MM.1S (cell line): ENCODE measurements at regions not wholly inside any gene's neighbourhood (a gene's known extent, or its start where the extent isn't known, plus 50 kb on each side); places are given as distances from the start of the nearest gene placed in this dataset.

Experiments
- EZH2 ChIP-seq: fragments of 300-600 bp; sonication (generic); optimal IDR thresholded peaks from 2 replicates; pipeline ENCODE3; 2017; ENCODE audit warnings: low read depth, mild to moderate bottlenecking, antibody characterized with exemption, low read length, mixed read lengths
- TF ChIP-seq, protein P1 (sequence below): fragments of 300-600 bp; sonication (generic); IDR thresholded peaks from 2 replicates; pipeline ENCODE4 v1.5.1; 2016; ENCODE audit warnings: antibody characterized with exemption, low read length, mixed read lengths

DNA sequence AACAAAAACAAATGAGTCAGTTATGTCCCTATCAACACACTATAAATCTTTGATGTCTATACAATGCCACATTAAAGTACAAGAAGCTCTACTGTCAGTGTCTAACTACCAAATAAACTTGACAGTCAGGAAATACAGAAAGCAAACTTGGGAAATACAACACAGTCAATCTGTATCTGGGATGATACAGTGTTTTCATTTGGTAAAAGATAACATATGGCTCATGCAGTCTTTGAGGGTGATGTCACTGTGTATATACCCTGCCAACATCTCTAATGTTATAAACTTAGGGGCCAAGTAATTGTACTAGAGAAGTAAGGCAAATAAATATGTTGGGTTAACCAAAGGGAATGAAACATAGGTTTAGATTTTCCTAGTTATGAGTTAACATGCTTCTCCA lies 552.5 kb upstream of the ADAMTS5 start:
- TF ChIP-seq, protein P1, sequence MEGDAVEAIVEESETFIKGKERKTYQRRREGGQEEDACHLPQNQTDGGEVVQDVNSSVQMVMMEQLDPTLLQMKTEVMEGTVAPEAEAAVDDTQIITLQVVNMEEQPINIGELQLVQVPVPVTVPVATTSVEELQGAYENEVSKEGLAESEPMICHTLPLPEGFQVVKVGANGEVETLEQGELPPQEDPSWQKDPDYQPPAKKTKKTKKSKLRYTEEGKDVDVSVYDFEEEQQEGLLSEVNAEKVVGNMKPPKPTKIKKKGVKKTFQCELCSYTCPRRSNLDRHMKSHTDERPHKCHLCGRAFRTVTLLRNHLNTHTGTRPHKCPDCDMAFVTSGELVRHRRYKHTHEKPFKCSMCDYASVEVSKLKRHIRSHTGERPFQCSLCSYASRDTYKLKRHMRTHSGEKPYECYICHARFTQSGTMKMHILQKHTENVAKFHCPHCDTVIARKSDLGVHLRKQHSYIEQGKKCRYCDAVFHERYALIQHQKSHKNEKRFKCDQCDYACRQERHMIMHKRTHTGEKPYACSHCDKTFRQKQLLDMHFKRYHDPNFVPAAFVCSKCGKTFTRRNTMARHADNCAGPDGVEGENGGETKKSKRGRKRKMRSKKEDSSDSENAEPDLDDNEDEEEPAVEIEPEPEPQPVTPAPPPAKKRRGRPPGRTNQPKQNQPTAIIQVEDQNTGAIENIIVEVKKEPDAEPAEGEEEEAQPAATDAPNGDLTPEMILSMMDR: no peak
- no peak for TF ChIP-seq EZH2
